HUES64 (cell line): ENCODE measurements at regions not wholly inside any gene's neighbourhood (a gene's known extent, or its start where the extent isn't known, plus 50 kb on each side); places are given as distances from the start of the nearest gene placed in this dataset.
"Not testable (repeated sequence)": the region's sequence is repeated elsewhere in the genome, so short reads cannot be mapped to it uniquely, and the experiment has no call there.

Experiments
- H3K27ac ChIP-seq: 2 replicates; pipeline ENCODE4 v1.7.0; 2013; ENCODE audit warnings: low read depth, low read length, inconsistent platforms
- H3K27me3 ChIP-seq: 2 replicates; pipeline ENCODE4 v1.6.1; 2013; ENCODE audit warnings: mild to moderate bottlenecking, low read length; ENCODE audit not compliant: insufficient read depth
- H3K36me3 ChIP-seq: 2 replicates; pipeline ENCODE4 v1.6.1; 2013; ENCODE audit warnings: mild to moderate bottlenecking, low read length; ENCODE audit not compliant: insufficient read depth
- H3K4me1 ChIP-seq: 2 replicates; pipeline ENCODE4 v1.6.1; 2013; ENCODE audit warnings: mild to moderate bottlenecking, low read length, moderate library complexity; ENCODE audit not compliant: insufficient read depth
- H3K4me3 ChIP-seq: 2 replicates; pipeline ENCODE4 v1.5.1; 2013; ENCODE audit warnings: mild to moderate bottlenecking, low read length, moderate library complexity
- H3K9ac ChIP-seq: 2 replicates; pipeline ENCODE4 v1.6.1; 2013; ENCODE audit warnings: mild to moderate bottlenecking, low read depth, low read length
- H3K9me3 ChIP-seq: 2 replicates; pipeline ENCODE4 v1.6.1; 2013; ENCODE audit warnings: low read depth, low read length; ENCODE audit not compliant: insufficient read depth
- WGBS: fragments of 150-250, 120-280 bp; methylation state at CpG from one replicate; pipeline ENCODE4 v1.1.7; 2013; ENCODE audit warnings: missing lambda C conversion rate; 5-methylcytosine and 5-hydroxymethylcytosine counted together

- H3K9ac ChIP-seq = no peak overlapping the region
- no peak overlapping the region for H3K27ac ChIP-seq
- no peaks in the 10 kb centered on the region for H3K27me3 ChIP-seq
- no peaks in the 10 kb centered on the region for H3K9me3 ChIP-seq
- H3K4me1 ChIP-seq = peaks cover 5% of the 10 kb centered on the region; the same call in 1 of the 2 replicates
- no peak overlapping the region for H3K4me3 ChIP-seq
- WGBS = 95% methylated on average over 9 of the region's 9 CpGs
- no peaks in the 10 kb centered on the region for H3K36me3 ChIP-seq
These were observed 134.9 kb upstream of the ZC3H12C start for GRCh38 chr11:109958131-109958820.

- Histone ChIP-seq H3K27me3 (no peaks in the 10 kb centered on the region), H3K9ac (no peak overlapping the region), H3K27ac (no peak overlapping the region), H3K36me3 (no peaks in the 10 kb centered on the region), H3K4me1 (peaks cover 5% of the 10 kb centered on the region; the same call in 1 of the 2 replicates), H3K4me3 (no peak overlapping the region), H3K9me3 (no peaks in the 10 kb centered on the region)
- 87% methylated on average over 1 of the region's 2 CpGs for WGBS
These were observed 134.4 kb upstream of the ZC3H12C start for GRCh38 chr11:109958821-109959166.

- Histone ChIP-seq H3K4me1 (peaks cover 5% of the 10 kb centered on the region; the same call in 1 of the 2 replicates), H3K9ac (no peak overlapping the region), H3K27me3 (no peaks in the 10 kb centered on the region), H3K27ac (no peak overlapping the region; the same call in 1 of the 2 replicates), H3K9me3 (no peaks in the 10 kb centered on the region), H3K4me3 (no peak overlapping the region), H3K36me3 (no peaks in the 10 kb centered on the region)
- 83% methylated on average over 2 of the region's 2 CpGs for WGBS
These were observed 132.4 kb upstream of the ZC3H12C start for GRCh38 chr11:109960831-109961230.

GRCh38 chr11:109961261-109961660, 131.9 kb upstream of the ZC3H12C start:
- Histone ChIP-seq H3K27ac (no peak overlapping the region; the same call in 1 of the 2 replicates), H3K9me3 (no peaks in the 10 kb centered on the region), H3K27me3 (no peaks in the 10 kb centered on the region), H3K9ac (no peak overlapping the region), H3K4me3 (no peak overlapping the region), H3K36me3 (no peaks in the 10 kb centered on the region), H3K4me1 (peaks cover 5% of the 10 kb centered on the region; the same call in 1 of the 2 replicates)
- WGBS = 96% methylated on average over 2 of the region's 2 CpGs

- no peak overlapping the region for H3K9ac ChIP-seq
- no peaks in the 10 kb centered on the region for H3K27me3 ChIP-seq
- no peak overlapping the region for H3K4me3 ChIP-seq
- H3K27ac ChIP-seq = no peak overlapping the region
- no peaks in the 10 kb centered on the region for H3K9me3 ChIP-seq
- H3K36me3 ChIP-seq = no peaks in the 10 kb centered on the region
- WGBS = 90% methylated on average over 1 of the region's 1 CpG
- H3K4me1 ChIP-seq = peaks cover 5% of the 10 kb centered on the region; the same call in 1 of the 2 replicates
These were observed 130.1 kb upstream of the ZC3H12C start for GRCh38 chr11:109963101-109963500.

GRCh38 chr11:109964487-109964886, 128.7 kb upstream of the ZC3H12C start:
- Histone ChIP-seq H3K4me3 (no peak overlapping the region), H3K36me3 (no peaks in the 10 kb centered on the region), H3K9me3 (no peaks in the 10 kb centered on the region), H3K4me1 (peaks cover 5% of the 10 kb centered on the region; the same call in 1 of the 2 replicates), H3K27me3 (no peaks in the 10 kb centered on the region), H3K27ac (no peak overlapping the region), H3K9ac (no peak overlapping the region)
- WGBS = 89% methylated on average over 2 of the region's 2 CpGs

GRCh38 chr11:109965445-109965844, 127.7 kb upstream of the ZC3H12C start:
- H3K36me3 ChIP-seq, H3K9me3 ChIP-seq, H3K27ac ChIP-seq, H3K4me3 ChIP-seq, H3K4me1 ChIP-seq, H3K27me3 ChIP-seq, H3K9ac ChIP-seq: not testable (repeated sequence)
- 95% methylated on average over 1 of the region's 1 CpG for WGBS

- not testable (repeated sequence) for H3K9me3 ChIP-seq, H3K4me3 ChIP-seq, H3K36me3 ChIP-seq, H3K4me1 ChIP-seq, H3K27ac ChIP-seq, H3K27me3 ChIP-seq, H3K9ac ChIP-seq
- WGBS = 88% methylated on average over 2 of the region's 2 CpGs
These were observed 127.3 kb upstream of the ZC3H12C start for GRCh38 chr11:109965926-109966325.

GRCh38 chr11:109967136-109967535, 126.1 kb upstream of the ZC3H12C start:
- not testable (repeated sequence) for H3K9ac ChIP-seq, H3K27me3 ChIP-seq, H3K27ac ChIP-seq, H3K4me3 ChIP-seq, H3K36me3 ChIP-seq, H3K9me3 ChIP-seq, H3K4me1 ChIP-seq
- no CpG with 5 or more reads among the region's 1 CpG for WGBS

- no peaks in the 10 kb centered on the region for H3K36me3 ChIP-seq
These were observed 124.9 kb upstream of the ZC3H12C start for GRCh38 chr11:109968299-109968698.

GRCh38 chr11:109968781-109969180, 124.4 kb upstream of the ZC3H12C start:
- WGBS = 100% methylated on average over 3 of the region's 3 CpGs
- H3K9me3 ChIP-seq = no peaks in the 10 kb centered on the region

More at GRCh38 chr11:109968299-109968698, 124.9 kb upstream of the ZC3H12C start:
- Histone ChIP-seq H3K9ac (no peak overlapping the region), H3K4me3 (no peak overlapping the region), H3K27me3 (no peaks in the 10 kb centered on the region), H3K4me1 (peaks cover 10% of the 10 kb centered on the region; the same call in 1 of the 2 replicates), H3K9me3 (no peaks in the 10 kb centered on the region), H3K27ac (no peak overlapping the region)
- 92% methylated on average over 2 of the region's 3 CpGs for WGBS

More at GRCh38 chr11:109968781-109969180, 124.4 kb upstream of the ZC3H12C start:
- Histone ChIP-seq H3K4me3 (no peak overlapping the region), H3K9ac (no peak overlapping the region), H3K27ac (no peak overlapping the region), H3K4me1 (peaks cover 10% of the 10 kb centered on the region; the same call in 1 of the 2 replicates), H3K36me3 (no peaks in the 10 kb centered on the region), H3K27me3 (no peaks in the 10 kb centered on the region)
